ENCODE measurements at regions not wholly inside any gene's neighbourhood (a gene's known extent, or its start where the extent isn't known, plus 50 kb on each side); places are given as distances from the start of the nearest gene placed in this dataset.

- TF ChIP-seq CTCF (IDR thresholded peaks at IDR 0.05) (no peak), POLR2AphosphoS5 (IDR thresholded peaks at IDR 0.05) (no peak), POLR2A (IDR thresholded peaks at IDR 0.05) (no peak)
- Histone ChIP-seq H3K36me3 (no peaks in the 10 kb centered on the region), H3K4me3 (no peak overlapping the region), H3K27me3 (no peaks in the 10 kb centered on the region), H3K4me1 (no peaks in the 10 kb centered on the region), H3K9me3 (peaks cover 3 to 5% of the 10 kb centered on the region in 2 donors), H3K27ac (no peak overlapping the region)
- intact Hi-C loops (cut with DNase I; ENCODE audit: low total_unique reads), result no loop called here
- no peak for DNase-seq (ENCODE audit: low spot score in 2 of 2)
These were observed 211.5 kb downstream of the AXIN2 start for GRCh38 chr17:65349916-65350315.

DNA sequence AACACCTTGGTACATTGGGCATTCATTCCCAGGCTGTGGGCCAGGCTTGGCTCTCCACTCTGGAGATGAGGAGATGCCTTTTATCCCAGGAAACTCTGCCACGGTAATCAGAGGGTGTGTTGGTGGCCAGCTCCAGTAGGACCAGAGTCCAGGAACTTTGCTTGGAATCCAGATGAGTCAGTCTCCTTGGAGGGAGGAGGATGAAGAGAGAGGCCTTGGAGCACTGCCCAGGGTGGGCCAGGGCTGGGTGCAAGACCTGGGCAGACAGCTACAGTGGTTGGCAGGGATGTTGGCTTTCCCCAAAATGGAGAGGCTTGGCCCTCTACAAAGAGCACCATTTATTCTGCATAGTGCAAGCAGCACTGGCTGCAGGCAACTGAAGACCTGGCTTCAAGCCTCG lies 209.0 kb downstream of the RGS9 start:
- H3K4me1 ChIP-seq, result no peaks in the 10 kb centered on the region
- H3K9me3 ChIP-seq, result peaks cover 3 to 5% of the 10 kb centered on the region in 2 donors
- intact Hi-C loops (cut with DNase I; ENCODE audit: low total_unique reads), result no loop called here
- H3K4me3 ChIP-seq, result no peak overlapping the region
- no peaks in the 10 kb centered on the region for H3K36me3 ChIP-seq
- H3K27ac ChIP-seq, result no peak overlapping the region
- no peaks in the 10 kb centered on the region for H3K27me3 ChIP-seq
- DNase-seq (ENCODE audit: low spot score in 2 of 2), result no peak
- no peak for TF ChIP-seq POLR2A (IDR thresholded peaks at IDR 0.05)
- no peak for TF ChIP-seq CTCF (IDR thresholded peaks at IDR 0.05)
- no peak for TF ChIP-seq POLR2AphosphoS5 (IDR thresholded peaks at IDR 0.05)

DNA sequence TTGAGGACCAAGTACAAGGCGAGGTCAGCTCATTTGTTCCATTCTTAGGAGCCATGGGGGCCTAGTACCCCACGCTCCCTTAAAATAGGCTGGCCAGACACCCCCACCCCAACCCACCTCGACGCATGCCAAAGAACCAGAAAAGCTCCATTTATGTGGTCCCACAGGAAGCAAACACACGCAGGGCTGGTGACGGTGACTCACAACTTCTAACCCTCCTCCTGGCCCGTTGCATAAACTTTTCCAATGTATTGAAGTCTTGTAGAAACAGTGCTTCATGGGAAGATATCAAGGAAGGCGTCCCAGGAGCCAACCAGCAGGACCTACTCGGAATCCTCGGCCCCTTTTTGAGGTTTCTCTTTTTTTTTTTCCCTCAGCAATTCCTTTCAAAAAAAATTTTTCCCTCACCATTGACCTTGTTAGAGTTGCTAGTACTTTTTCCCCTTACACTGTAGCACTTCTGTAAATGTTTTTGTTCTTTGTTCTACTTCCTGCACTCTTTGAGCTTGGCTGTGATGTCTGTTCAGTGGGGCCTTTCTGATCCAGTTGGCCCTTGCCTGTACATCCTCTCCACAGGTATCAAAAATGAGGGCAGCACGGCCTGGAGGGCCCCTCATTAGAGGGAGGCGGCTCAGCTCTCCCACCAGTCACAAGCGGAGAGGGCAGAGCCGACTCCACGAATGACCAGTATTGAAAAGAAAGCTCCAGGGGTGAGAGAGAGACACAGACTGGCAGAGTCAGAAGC lies 208.3 kb downstream of the RGS9 start:
- TF ChIP-seq CTCF (IDR thresholded peaks at IDR 0.05) (no peak), POLR2AphosphoS5 (IDR thresholded peaks at IDR 0.05) (no peak), POLR2A (IDR thresholded peaks at IDR 0.05) (no peak)
- intact Hi-C loops (cut with DNase I; ENCODE audit: low total_unique reads), result no loop called here
- Histone ChIP-seq H3K27ac (no peak overlapping the region), H3K36me3 (no peaks in the 10 kb centered on the region), H3K27me3 (no peaks in the 10 kb centered on the region), H3K4me3 (no peak overlapping the region), H3K9me3 (peaks cover 3 to 6% of the 10 kb centered on the region in 2 donors), H3K4me1 (no peaks in the 10 kb centered on the region)
- no peak for DNase-seq (ENCODE audit: low spot score in 2 of 2)

DNA sequence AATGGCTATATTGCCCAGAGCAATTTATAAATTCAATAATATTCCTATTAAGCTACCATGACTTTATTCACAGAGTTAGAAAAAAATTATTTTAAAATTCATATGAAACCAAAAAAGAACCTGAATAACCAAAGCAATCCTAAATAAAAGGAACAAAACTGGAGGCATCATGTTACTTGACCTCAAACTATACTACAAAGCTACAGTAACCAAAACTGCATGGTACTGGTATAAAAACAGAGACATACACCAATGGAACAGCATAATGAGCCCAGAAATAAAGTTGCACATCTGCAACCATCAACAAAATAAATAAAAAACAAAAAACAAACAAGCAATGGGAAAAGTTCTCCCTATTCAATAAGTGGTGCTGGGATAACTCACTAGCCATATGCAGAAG lies 203.2 kb downstream of the RGS9 start:
- Histone ChIP-seq H3K36me3 (no peaks in the 10 kb centered on the region), H3K27ac (no peak overlapping the region), H3K4me3 (no peak overlapping the region), H3K9me3 (peaks cover 0 to 7% of the 10 kb centered on the region in 2 donors), H3K4me1 (no peaks in the 10 kb centered on the region), H3K27me3 (no peaks in the 10 kb centered on the region)
- no peak for DNase-seq (ENCODE audit: low spot score in 2 of 2)
- no peak for TF ChIP-seq POLR2A (IDR thresholded peaks at IDR 0.05)
- no peak for TF ChIP-seq CTCF (IDR thresholded peaks at IDR 0.05)
- TF ChIP-seq POLR2AphosphoS5 (IDR thresholded peaks at IDR 0.05), result no peak
- intact Hi-C loops (cut with DNase I; ENCODE audit: low total_unique reads), result no loop called here

- DNase-seq (ENCODE audit: low spot score in 2 of 2), result no peak
- TF ChIP-seq CTCF (IDR thresholded peaks at IDR 0.05) (no peak), POLR2A (IDR thresholded peaks at IDR 0.05) (no peak), POLR2AphosphoS5 (IDR thresholded peaks at IDR 0.05) (no peak)
- no peak overlapping the region for H3K27ac ChIP-seq
- H3K4me3 ChIP-seq, result no peak overlapping the region
- no peaks in the 10 kb centered on the region for H3K27me3 ChIP-seq
- H3K9me3 ChIP-seq, result peaks cover 0 to 3% of the 10 kb centered on the region in 2 donors
- H3K36me3 ChIP-seq, result no peaks in the 10 kb centered on the region
- intact Hi-C loops (cut with DNase I; ENCODE audit: low total_unique reads), result no loop called here
- no peaks in the 10 kb centered on the region for H3K4me1 ChIP-seq
These were observed 197.2 kb downstream of the RGS9 start for GRCh38 chr17:65334406-65334805.

All from breast epithelium (tissue), 4 donors.